ENCODE measurements at regions not wholly inside any gene's neighbourhood (a gene's known extent, or its start where the extent isn't known, plus 50 kb on each side); places are given as distances from the start of the nearest gene placed in this dataset.

GRCh38 chr5:18967637-18968036 lies 1020.4 kb downstream of the CDH18 start:
- Histone ChIP-seq H3K4me3 (ENCODE audit: control insufficient read depth in 2 of 3, extremely low read depth in 1 of 3, insufficient read depth in 2 of 3, low read depth in 1 of 3, low read length in 3 of 3) (no peak overlapping the region), H4K20me1 (ENCODE audit: control insufficient read depth, extremely low read depth, insufficient read depth, low read length) (no peaks in the 10 kb centered on the region), H3K4me2 (ENCODE audit: control insufficient read depth, extremely low read depth, insufficient read depth, low read depth, low read length) (no peak overlapping the region), H3K4me1 (ENCODE audit: control insufficient read depth, extremely low read depth, insufficient read depth, low read length) (no peaks in the 10 kb centered on the region), H3K27ac (ENCODE audit: control insufficient read depth, insufficient read depth, low read length) (no peak overlapping the region), H3K9ac (ENCODE audit: control insufficient read depth, extremely low read depth, insufficient read depth, low read length) (no peak overlapping the region), H3K9me1 (ENCODE audit: control insufficient read depth, extremely low read depth, insufficient read depth, low read length) (no peaks in the 10 kb centered on the region), H3K9me3 (ENCODE audit: control insufficient read depth, low read depth, low read length) (no peaks in the 10 kb centered on the region), H3K79me2 (ENCODE audit: control insufficient read depth, insufficient read depth, low read length) (no peaks in the 10 kb centered on the region), H3K36me3 (ENCODE audit: control insufficient read depth in 2 of 2, extremely low read depth in 1 of 2, insufficient read depth in 2 of 2, low read length in 2 of 2) (no peaks in the 10 kb centered on the region), H2AFZ (ENCODE audit: control insufficient read depth, low read length) (no peak overlapping the region), H3K27me3 (ENCODE audit: control insufficient read depth, extremely low read depth, insufficient read depth, low read length) (no peaks in the 10 kb centered on the region)
- DNase-seq (ENCODE audit: low read depth, low spot score) (no peak), FAIRE-seq (no peak)
- dilution Hi-C loops (cut with MboI; ENCODE audit: extremely low pct_ligation_motif_present, low sequenced_read_pairs): no loop called here
- TF ChIP-seq, protein P1, sequence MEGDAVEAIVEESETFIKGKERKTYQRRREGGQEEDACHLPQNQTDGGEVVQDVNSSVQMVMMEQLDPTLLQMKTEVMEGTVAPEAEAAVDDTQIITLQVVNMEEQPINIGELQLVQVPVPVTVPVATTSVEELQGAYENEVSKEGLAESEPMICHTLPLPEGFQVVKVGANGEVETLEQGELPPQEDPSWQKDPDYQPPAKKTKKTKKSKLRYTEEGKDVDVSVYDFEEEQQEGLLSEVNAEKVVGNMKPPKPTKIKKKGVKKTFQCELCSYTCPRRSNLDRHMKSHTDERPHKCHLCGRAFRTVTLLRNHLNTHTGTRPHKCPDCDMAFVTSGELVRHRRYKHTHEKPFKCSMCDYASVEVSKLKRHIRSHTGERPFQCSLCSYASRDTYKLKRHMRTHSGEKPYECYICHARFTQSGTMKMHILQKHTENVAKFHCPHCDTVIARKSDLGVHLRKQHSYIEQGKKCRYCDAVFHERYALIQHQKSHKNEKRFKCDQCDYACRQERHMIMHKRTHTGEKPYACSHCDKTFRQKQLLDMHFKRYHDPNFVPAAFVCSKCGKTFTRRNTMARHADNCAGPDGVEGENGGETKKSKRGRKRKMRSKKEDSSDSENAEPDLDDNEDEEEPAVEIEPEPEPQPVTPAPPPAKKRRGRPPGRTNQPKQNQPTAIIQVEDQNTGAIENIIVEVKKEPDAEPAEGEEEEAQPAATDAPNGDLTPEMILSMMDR (optimal IDR thresholded peaks at IDR 0.05 in 1 of 3, IDR thresholded peaks at IDR 0.05 in 1 of 3, conservative IDR thresholded peaks at IDR 0.05 in 1 of 3; ENCODE audit: extremely low read depth in 1 of 3, insufficient read depth in 2 of 3, low read length in 3 of 3): no peak
- no peak for TF ChIP-seq EZH2 (IDR thresholded peaks at IDR 0.05; ENCODE audit: low read length)

GRCh38 chr5:18968966-18969365 lies 1019.0 kb downstream of the CDH18 start:
- no peak for DNase-seq (ENCODE audit: low read depth, low spot score)
- dilution Hi-C loops (cut with MboI; ENCODE audit: extremely low pct_ligation_motif_present, low sequenced_read_pairs): no loop called here
- no peaks in the 10 kb centered on the region for H3K79me2 ChIP-seq (ENCODE audit: control insufficient read depth, insufficient read depth, low read length)

More at GRCh38 chr5:18968966-18969365, 1019.0 kb downstream of the CDH18 start:
- no peaks in the 10 kb centered on the region for H3K4me1 ChIP-seq (ENCODE audit: control insufficient read depth, extremely low read depth, insufficient read depth, low read length)
- no peaks in the 10 kb centered on the region for H3K9me1 ChIP-seq (ENCODE audit: control insufficient read depth, extremely low read depth, insufficient read depth, low read length)
- no peaks in the 10 kb centered on the region for H3K9me3 ChIP-seq (ENCODE audit: control insufficient read depth, low read depth, low read length)
- no peaks in the 10 kb centered on the region for H3K36me3 ChIP-seq (ENCODE audit: control insufficient read depth in 2 of 2, extremely low read depth in 1 of 2, insufficient read depth in 2 of 2, low read length in 2 of 2)
- H3K4me2 ChIP-seq (ENCODE audit: control insufficient read depth, extremely low read depth, insufficient read depth, low read depth, low read length): no peak overlapping the region
- no peak overlapping the region for H3K27ac ChIP-seq (ENCODE audit: control insufficient read depth, insufficient read depth, low read length)
- H4K20me1 ChIP-seq (ENCODE audit: control insufficient read depth, extremely low read depth, insufficient read depth, low read length): no peaks in the 10 kb centered on the region
- no peak overlapping the region for H3K9ac ChIP-seq (ENCODE audit: control insufficient read depth, extremely low read depth, insufficient read depth, low read length)
- no peak overlapping the region for H3K4me3 ChIP-seq (ENCODE audit: control insufficient read depth in 2 of 3, extremely low read depth in 1 of 3, insufficient read depth in 2 of 3, low read depth in 1 of 3, low read length in 3 of 3)
- FAIRE-seq: no peak
- H3K27me3 ChIP-seq (ENCODE audit: control insufficient read depth, extremely low read depth, insufficient read depth, low read length): no peaks in the 10 kb centered on the region
- TF ChIP-seq, protein P1 (optimal IDR thresholded peaks at IDR 0.05 in 1 of 3, IDR thresholded peaks at IDR 0.05 in 1 of 3, conservative IDR thresholded peaks at IDR 0.05 in 1 of 3; ENCODE audit: extremely low read depth in 1 of 3, insufficient read depth in 2 of 3, low read length in 3 of 3): no peak
- no peak for TF ChIP-seq EZH2 (IDR thresholded peaks at IDR 0.05; ENCODE audit: low read length)
- H2AFZ ChIP-seq (ENCODE audit: control insufficient read depth, low read length): no peak overlapping the region
